Astrocyte (in vitro differentiated cells and primary cell): ENCODE measurements at regions not wholly inside any gene's neighbourhood (a gene's known extent, or its start where the extent isn't known, plus 50 kb on each side); places are given as distances from the start of the nearest gene placed in this dataset.

Experiments used
- DNase-seq: peaks from one replicate; pipeline ENCODE4 v3.0.0-alpha.2; 2010; ENCODE audit warnings: low read depth
- FAIRE-seq: peaks from 2 replicates; lab custom pipeline; 2011; peaks lifted over from hg19 to GRCh38; lab: Jason Lieb, UNC
- H2AFZ ChIP-seq: 2 replicates; pipeline ENCODE4 v1.6.0; 2012; ENCODE audit warnings: low read depth, low read length, inconsistent platforms
- H3K27ac ChIP-seq: 2 replicates; pipeline ENCODE4 v1.5.1; 2011; ENCODE audit warnings: low read depth, low read length, inconsistent platforms
- H3K27me3 ChIP-seq: 2 replicates; pipeline ENCODE4 v1.6.0; 2011; ENCODE audit warnings: low read length, inconsistent platforms; ENCODE audit not compliant: insufficient read depth
- H3K36me3 ChIP-seq: 2 replicates; pipeline ENCODE4 v1.5.1; 2011; ENCODE audit warnings: low read length, inconsistent platforms; ENCODE audit not compliant: insufficient read depth
- H3K4me1 ChIP-seq: 2 replicates; pipeline ENCODE4 v1.5.1; 2011; ENCODE audit warnings: low read length, inconsistent platforms; ENCODE audit not compliant: insufficient read depth
- H3K4me2 ChIP-seq: 2 replicates; pipeline ENCODE4 v1.6.0; 2012; ENCODE audit warnings: low read length, inconsistent platforms
- H3K4me3 ChIP-seq: 2 replicates; pipeline ENCODE4 v1.5.1; 2011; ENCODE audit warnings: low read depth, mild to moderate bottlenecking, low read length, inconsistent platforms; ENCODE audit not compliant: insufficient read depth
- H3K79me2 ChIP-seq: 2 replicates; pipeline ENCODE4 v1.6.0; 2012; ENCODE audit warnings: mild to moderate bottlenecking, low read length, inconsistent platforms; ENCODE audit not compliant: insufficient read depth
- H3K9ac ChIP-seq: 2 replicates; pipeline ENCODE4 v1.6.0; 2012; ENCODE audit warnings: mild to moderate bottlenecking, low read length, inconsistent platforms
- H3K9me3 ChIP-seq: 2 replicates; pipeline ENCODE4 v1.5.1; 2012; ENCODE audit warnings: low read depth, mild to moderate bottlenecking, low read length, inconsistent platforms; ENCODE audit not compliant: insufficient read depth
- H4K20me1 ChIP-seq: 2 replicates; pipeline ENCODE4 v1.6.0; 2012; ENCODE audit warnings: low read length, inconsistent platforms; ENCODE audit not compliant: insufficient read depth
- H3K27ac Mint-ChIP-seq: one replicate; pipeline ENCODE4 v1.8.0; 2021; ENCODE audit warnings: mild to moderate bottlenecking, mixed read lengths; ENCODE audit not compliant: unreplicated experiment
- H3K27me3 Mint-ChIP-seq: one replicate; pipeline ENCODE4 v1.8.0; 2021; ENCODE audit warnings: low read depth, mixed read lengths; ENCODE audit not compliant: unreplicated experiment
- H3K36me3 Mint-ChIP-seq: one replicate; pipeline ENCODE4 v1.8.0; 2021; ENCODE audit warnings: low read depth, mixed read lengths; ENCODE audit not compliant: unreplicated experiment
- H3K4me1 Mint-ChIP-seq: one replicate; pipeline ENCODE4 v1.8.0; 2021; ENCODE audit warnings: low read depth, mixed read lengths; ENCODE audit not compliant: unreplicated experiment
- H3K4me3 Mint-ChIP-seq: one replicate; pipeline ENCODE4 v1.8.0; 2021; ENCODE audit warnings: mild to moderate bottlenecking, moderate library complexity, mixed read lengths; ENCODE audit not compliant: unreplicated experiment
- H3K9me3 Mint-ChIP-seq: one replicate; pipeline ENCODE4 v1.8.0; 2021; ENCODE audit warnings: mild to moderate bottlenecking, mixed read lengths; ENCODE audit not compliant: unreplicated experiment
- EZH2 ChIP-seq: IDR thresholded peaks from 2 replicates; pipeline ENCODE4 v1.6.1; 2012; ENCODE audit warnings: mild to moderate bottlenecking, low read length, inconsistent platforms; ENCODE audit not compliant: insufficient read depth
- TF ChIP-seq, protein P1 (sequence below): IDR thresholded peaks from 2 replicates; pipeline ENCODE4 v1.5.1; 2011; ENCODE audit warnings: low read depth, mild to moderate bottlenecking, inconsistent platforms, low read length, moderate library complexity; ENCODE audit not compliant: insufficient read depth

DNA sequence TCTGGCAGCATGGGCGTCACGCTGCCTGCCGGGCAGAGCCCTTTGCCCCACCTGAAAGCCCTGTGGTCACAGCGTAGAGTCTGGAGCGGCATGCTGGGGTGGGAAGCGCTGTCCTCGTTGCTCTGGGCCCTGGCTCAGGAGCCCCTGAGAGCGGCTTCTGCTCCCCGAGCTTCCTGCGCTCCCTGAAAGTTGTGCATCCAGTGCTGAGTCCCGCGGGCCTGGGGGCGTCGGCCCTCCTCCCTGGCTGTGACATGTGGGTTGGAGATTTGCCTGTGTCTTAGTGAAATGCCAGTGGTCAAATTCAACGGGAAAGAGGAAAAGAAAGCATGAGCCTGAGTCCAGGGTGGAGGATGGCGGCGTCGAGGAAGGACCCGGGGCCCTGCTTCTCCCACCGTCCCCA lies 1208.0 kb downstream of the BRD1 start:
- TF ChIP-seq, protein P1, sequence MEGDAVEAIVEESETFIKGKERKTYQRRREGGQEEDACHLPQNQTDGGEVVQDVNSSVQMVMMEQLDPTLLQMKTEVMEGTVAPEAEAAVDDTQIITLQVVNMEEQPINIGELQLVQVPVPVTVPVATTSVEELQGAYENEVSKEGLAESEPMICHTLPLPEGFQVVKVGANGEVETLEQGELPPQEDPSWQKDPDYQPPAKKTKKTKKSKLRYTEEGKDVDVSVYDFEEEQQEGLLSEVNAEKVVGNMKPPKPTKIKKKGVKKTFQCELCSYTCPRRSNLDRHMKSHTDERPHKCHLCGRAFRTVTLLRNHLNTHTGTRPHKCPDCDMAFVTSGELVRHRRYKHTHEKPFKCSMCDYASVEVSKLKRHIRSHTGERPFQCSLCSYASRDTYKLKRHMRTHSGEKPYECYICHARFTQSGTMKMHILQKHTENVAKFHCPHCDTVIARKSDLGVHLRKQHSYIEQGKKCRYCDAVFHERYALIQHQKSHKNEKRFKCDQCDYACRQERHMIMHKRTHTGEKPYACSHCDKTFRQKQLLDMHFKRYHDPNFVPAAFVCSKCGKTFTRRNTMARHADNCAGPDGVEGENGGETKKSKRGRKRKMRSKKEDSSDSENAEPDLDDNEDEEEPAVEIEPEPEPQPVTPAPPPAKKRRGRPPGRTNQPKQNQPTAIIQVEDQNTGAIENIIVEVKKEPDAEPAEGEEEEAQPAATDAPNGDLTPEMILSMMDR, result no peak
- TF ChIP-seq EZH2, result no peak
- no peak overlapping the region for H3K9ac ChIP-seq
- H4K20me1 ChIP-seq, result no peaks in the 10 kb centered on the region
- no peaks in the 10 kb centered on the region for H3K4me1 ChIP-seq
- no peak overlapping the region for H3K4me3 ChIP-seq
- no peaks in the 10 kb centered on the region for H3K9me3 ChIP-seq
- no peaks in the 10 kb centered on the region for H3K36me3 ChIP-seq
- DNase-seq, result no peak
- Mint-ChIP-seq H3K4me1 (no peaks in the 10 kb centered on the region), H3K9me3 (no peaks in the 10 kb centered on the region), H3K36me3 (peaks cover 2% of the 10 kb centered on the region), H3K27me3 (peaks cover 27% of the 10 kb centered on the region), H3K4me3 (no peak overlapping the region), H3K27ac (no peak overlapping the region)
- no peaks in the 10 kb centered on the region for H3K27me3 ChIP-seq
- no peaks in the 10 kb centered on the region for H3K79me2 ChIP-seq
- no peak overlapping the region for H3K27ac ChIP-seq
- no peak overlapping the region for H3K4me2 ChIP-seq
- FAIRE-seq, result no peak
- no peak overlapping the region for H2AFZ ChIP-seq

DNA sequence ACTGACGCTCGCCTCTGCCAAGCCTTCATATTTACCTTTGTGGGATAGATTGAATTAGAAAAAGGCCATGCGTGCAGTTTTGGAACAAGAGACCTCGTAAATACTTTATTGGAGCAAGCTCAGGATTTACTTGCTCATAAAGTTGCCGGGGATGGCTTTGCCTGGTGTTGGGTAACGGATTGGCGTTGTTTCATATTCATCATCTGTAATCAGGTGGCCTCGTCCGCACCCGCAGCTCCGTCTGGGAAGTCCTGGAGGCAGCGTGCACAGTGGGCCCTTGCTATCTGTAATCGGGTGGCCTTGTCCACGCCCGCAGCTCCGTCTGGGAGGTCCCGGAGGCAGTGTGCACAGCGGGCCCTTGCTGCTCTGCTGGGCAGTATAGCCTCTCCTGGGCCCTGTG lies 1209.3 kb downstream of the BRD1 start:
- FAIRE-seq (no peak), DNase-seq (no peak)
- Mint-ChIP-seq H3K27ac (no peak overlapping the region), H3K4me1 (no peaks in the 10 kb centered on the region), H3K36me3 (peaks cover 2% of the 10 kb centered on the region), H3K4me3 (no peak overlapping the region), H3K27me3 (peaks cover 35% of the 10 kb centered on the region), H3K9me3 (no peaks in the 10 kb centered on the region)
- no peaks in the 10 kb centered on the region for H3K9me3 ChIP-seq
- H3K4me2 ChIP-seq, result no peak overlapping the region
- no peak for TF ChIP-seq EZH2
- TF ChIP-seq, protein P1, result no peak
- H3K27me3 ChIP-seq, result no peaks in the 10 kb centered on the region
- H3K4me3 ChIP-seq, result no peak overlapping the region
- H3K36me3 ChIP-seq, result no peaks in the 10 kb centered on the region
- no peak overlapping the region for H3K9ac ChIP-seq
- H3K79me2 ChIP-seq, result no peaks in the 10 kb centered on the region
- H3K4me1 ChIP-seq, result no peaks in the 10 kb centered on the region
- no peak overlapping the region for H3K27ac ChIP-seq
- no peaks in the 10 kb centered on the region for H4K20me1 ChIP-seq
- H2AFZ ChIP-seq, result no peak overlapping the region

DNA sequence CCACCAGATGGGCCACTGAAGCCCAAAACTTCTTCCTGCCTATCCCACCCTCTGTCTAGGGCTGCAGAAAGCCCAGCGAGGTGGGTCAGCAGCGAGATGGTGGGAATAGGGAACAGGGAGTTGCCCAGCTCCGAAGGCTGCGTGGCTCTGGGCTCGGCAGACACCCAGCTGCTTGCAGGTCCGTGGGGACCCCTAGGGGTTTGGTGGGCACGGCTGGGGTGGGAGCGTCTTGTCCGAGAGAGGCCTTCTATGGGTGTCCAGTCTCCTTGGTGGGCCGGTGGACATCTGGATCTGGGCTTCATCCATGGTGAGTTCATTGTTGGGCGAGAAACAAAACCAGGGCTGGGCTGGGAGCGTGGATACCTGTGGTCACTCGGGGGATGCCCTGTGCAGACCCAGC lies 1211.0 kb downstream of the BRD1 start:
- no peak overlapping the region for H3K4me2 ChIP-seq
- Mint-ChIP-seq H3K27me3 (peaks cover 37% of the 10 kb centered on the region), H3K9me3 (no peaks in the 10 kb centered on the region), H3K4me3 (no peak overlapping the region), H3K4me1 (no peaks in the 10 kb centered on the region), H3K27ac (no peak overlapping the region), H3K36me3 (peaks cover 2% of the 10 kb centered on the region)
- H3K79me2 ChIP-seq, result no peaks in the 10 kb centered on the region
- no peak overlapping the region for H2AFZ ChIP-seq
- no peak overlapping the region for H3K4me3 ChIP-seq
- no peaks in the 10 kb centered on the region for H3K36me3 ChIP-seq
- H3K27me3 ChIP-seq, result no peaks in the 10 kb centered on the region
- DNase-seq, result no peak
- H3K27ac ChIP-seq, result no peak overlapping the region
- no peaks in the 10 kb centered on the region for H4K20me1 ChIP-seq
- FAIRE-seq, result no peak
- H3K9ac ChIP-seq, result no peak overlapping the region
- H3K9me3 ChIP-seq, result no peaks in the 10 kb centered on the region
- no peaks in the 10 kb centered on the region for H3K4me1 ChIP-seq
- no peak for TF ChIP-seq EZH2
- TF ChIP-seq, protein P1, result no peak
